ENCODE measurements at regions not wholly inside any gene's neighbourhood (a gene's known extent, or its start where the extent isn't known, plus 50 kb on each side); places are given as distances from the start of the nearest gene placed in this dataset.

DNA sequence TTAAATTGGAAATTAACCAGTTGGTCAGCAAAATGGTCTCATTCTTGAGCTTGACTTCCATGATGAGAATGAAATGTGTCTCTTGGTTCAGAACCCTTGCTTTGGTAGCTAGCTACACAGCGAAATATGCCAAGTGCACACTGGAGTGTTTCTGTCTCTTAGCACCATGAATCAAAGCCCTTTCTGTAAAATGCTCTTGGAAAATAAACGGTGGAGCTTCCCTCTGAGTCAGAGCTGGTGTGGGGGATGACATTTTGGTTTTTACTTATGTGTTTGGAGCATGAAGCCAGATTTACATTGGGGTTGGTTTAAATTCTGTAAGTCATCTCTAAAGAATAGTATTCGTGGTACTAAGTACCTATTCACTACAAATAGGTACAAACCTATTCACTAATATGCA is 85.1 kb upstream of the NANOGP8 start:
- Histone ChIP-seq H3K27me3 (no peaks in the 10 kb centered on the region), H3K4me3 (no peak overlapping the region), H3K36me3 (no peaks in the 10 kb centered on the region), H3K4me1 (no peaks in the 10 kb centered on the region), H3K27ac (no peak overlapping the region), H3K9me3 (no peaks in the 10 kb centered on the region)
- TF ChIP-seq CTCF (IDR thresholded peaks at IDR 0.05), result no peak
- DNase-seq, result no peak
- intact Hi-C loops (cut with DNase I; ENCODE audit: low total_unique reads), result no loop called here

DNA sequence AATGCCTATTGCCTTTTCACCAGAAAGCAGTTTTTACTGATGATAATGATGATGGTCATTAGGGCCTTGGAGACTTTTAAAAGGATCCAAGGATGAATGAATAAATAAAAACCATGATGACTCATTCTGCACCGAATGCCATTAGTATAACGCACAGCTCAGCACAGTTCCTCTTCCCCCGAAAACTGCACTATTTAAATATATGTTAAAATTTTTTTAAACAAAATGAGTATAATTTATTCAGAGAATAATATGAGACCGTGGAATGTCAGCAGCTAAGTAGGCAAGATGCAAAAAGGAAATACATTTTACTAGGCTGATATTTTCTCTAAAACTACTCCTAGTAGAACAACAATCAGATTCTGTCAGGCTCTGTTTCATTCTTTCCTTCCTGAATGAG is 83.4 kb upstream of the NANOGP8 start:
- TF ChIP-seq CTCF (IDR thresholded peaks at IDR 0.05), result no peak
- Histone ChIP-seq H3K4me3 (no peak overlapping the region), H3K9me3 (no peaks in the 10 kb centered on the region), H3K27ac (no peak overlapping the region), H3K4me1 (no peaks in the 10 kb centered on the region), H3K36me3 (no peaks in the 10 kb centered on the region), H3K27me3 (no peaks in the 10 kb centered on the region)
- DNase-seq, result no peak
- intact Hi-C loops (cut with DNase I; ENCODE audit: low total_unique reads), result no loop called here

GRCh38 chr15:35167675-35168074 is 82.6 kb upstream of the NANOGP8 start:
- no peak overlapping the region for H3K4me3 ChIP-seq
- no peak overlapping the region for H3K27ac ChIP-seq
- DNase-seq, result no peak
- H3K27me3 ChIP-seq, result no peaks in the 10 kb centered on the region
- no peaks in the 10 kb centered on the region for H3K4me1 ChIP-seq
- no peaks in the 10 kb centered on the region for H3K36me3 ChIP-seq
- no peak for TF ChIP-seq CTCF (IDR thresholded peaks at IDR 0.05)
- H3K9me3 ChIP-seq, result no peaks in the 10 kb centered on the region
- intact Hi-C loops (cut with DNase I; ENCODE audit: low total_unique reads), result no loop called here

GRCh38 chr15:35166730-35167359 is 81.8 kb upstream of the NANOGP8 start:
- H3K9me3 ChIP-seq, result no peaks in the 10 kb centered on the region
- no peak for TF ChIP-seq CTCF (IDR thresholded peaks at IDR 0.05)
- H3K4me1 ChIP-seq, result no peaks in the 10 kb centered on the region
- no peaks in the 10 kb centered on the region for H3K27me3 ChIP-seq
- no peaks in the 10 kb centered on the region for H3K36me3 ChIP-seq
- no peak for DNase-seq
- intact Hi-C loops (cut with DNase I; ENCODE audit: low total_unique reads), result no loop called here
- no peak overlapping the region for H3K27ac ChIP-seq
- no peak overlapping the region for H3K4me3 ChIP-seq

DNA sequence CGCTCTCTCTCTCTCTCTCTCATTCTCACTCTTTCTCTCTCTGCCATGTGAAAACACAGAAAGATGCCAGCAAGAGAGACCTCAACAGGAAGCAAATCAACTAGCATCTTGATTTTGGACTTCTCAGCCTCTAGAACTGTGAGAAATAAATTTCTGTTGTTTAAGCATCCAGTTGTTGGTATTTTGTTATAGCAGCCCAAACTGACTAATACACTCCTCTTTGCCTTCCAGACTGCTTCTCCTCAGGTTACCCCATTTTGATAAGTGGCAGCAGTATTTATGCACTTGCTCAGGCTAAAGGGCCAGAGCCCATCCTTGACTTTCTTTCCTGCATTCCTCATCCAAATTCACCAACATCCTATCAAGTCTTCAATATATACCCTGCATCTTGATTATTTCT is 76.6 kb upstream of the NANOGP8 start:
- no peak for DNase-seq
- TF ChIP-seq CTCF (IDR thresholded peaks at IDR 0.05), result no peak
- H3K36me3 ChIP-seq, result no peaks in the 10 kb centered on the region
- no peaks in the 10 kb centered on the region for H3K27me3 ChIP-seq
- H3K9me3 ChIP-seq, result no peaks in the 10 kb centered on the region
- H3K27ac ChIP-seq, result no peak overlapping the region
- no peak overlapping the region for H3K4me3 ChIP-seq
- no peaks in the 10 kb centered on the region for H3K4me1 ChIP-seq
- intact Hi-C loops (cut with DNase I; ENCODE audit: low total_unique reads), result no loop called here

DNA sequence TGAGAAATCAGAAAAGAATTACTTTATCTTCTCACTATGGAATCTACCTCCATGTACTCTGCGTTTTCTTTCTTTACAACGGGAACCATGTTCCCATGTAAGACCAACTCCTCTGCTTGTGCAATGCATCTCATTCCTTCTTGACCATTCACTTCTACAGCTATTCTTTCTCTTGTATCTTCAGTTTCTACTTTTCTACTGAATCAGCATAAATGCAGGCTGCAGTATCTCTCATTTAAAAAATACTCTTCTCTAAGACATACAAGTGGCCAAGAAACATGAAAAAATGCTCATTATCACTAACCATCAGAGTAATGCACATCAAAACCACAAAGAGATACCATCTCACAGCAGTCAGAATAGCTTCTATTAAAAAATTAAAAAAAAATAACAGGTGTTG is 74.1 kb upstream of the NANOGP8 start:
- Histone ChIP-seq H3K9me3 (no peaks in the 10 kb centered on the region), H3K4me3 (no peak overlapping the region), H3K4me1 (no peaks in the 10 kb centered on the region), H3K27ac (no peak overlapping the region), H3K36me3 (no peaks in the 10 kb centered on the region), H3K27me3 (no peaks in the 10 kb centered on the region)
- DNase-seq, result no peak
- TF ChIP-seq CTCF (IDR thresholded peaks at IDR 0.05), result no peak
- intact Hi-C loops (cut with DNase I; ENCODE audit: low total_unique reads), result no loop called here
